Panc1 (cell line): ENCODE measurements at regions not wholly inside any gene's neighbourhood (a gene's known extent, or its start where the extent isn't known, plus 50 kb on each side); places are given as distances from the start of the nearest gene placed in this dataset.

ENCODE experiments used
- POLR2AphosphoS5 ChIP-seq: IDR thresholded peaks from 2 replicates; pipeline ENCODE4 v1.6.1; 2012; ENCODE audit warnings: mild to moderate bottlenecking, low read depth, low read length, moderate library complexity
- TCF7L2 ChIP-seq: IDR thresholded peaks from 2 replicates; pipeline ENCODE4 v1.6.1; 2011; ENCODE audit warnings: mild to moderate bottlenecking, low read depth, low read length, inconsistent platforms
- TF ChIP-seq, protein P1 (sequence below): fragments of 450-650 bp; IDR thresholded peaks from 2 replicates; pipeline ENCODE4 v1.5.1; 2017; ENCODE audit warnings: mild to moderate bottlenecking
- TF ChIP-seq, protein P2 (sequence below), 2 experiments: IDR thresholded peaks; 2 replicates each; pipeline ENCODE4 v1.6.1; 2011 to 2012; ENCODE audit warnings: low read depth in 2 of 2, control low read depth in 1 of 2, low read length in 1 of 2, mild to moderate bottlenecking in 1 of 2, moderate library complexity in 1 of 2; ENCODE audit not compliant: insufficient read depth in 1 of 2

DNA sequence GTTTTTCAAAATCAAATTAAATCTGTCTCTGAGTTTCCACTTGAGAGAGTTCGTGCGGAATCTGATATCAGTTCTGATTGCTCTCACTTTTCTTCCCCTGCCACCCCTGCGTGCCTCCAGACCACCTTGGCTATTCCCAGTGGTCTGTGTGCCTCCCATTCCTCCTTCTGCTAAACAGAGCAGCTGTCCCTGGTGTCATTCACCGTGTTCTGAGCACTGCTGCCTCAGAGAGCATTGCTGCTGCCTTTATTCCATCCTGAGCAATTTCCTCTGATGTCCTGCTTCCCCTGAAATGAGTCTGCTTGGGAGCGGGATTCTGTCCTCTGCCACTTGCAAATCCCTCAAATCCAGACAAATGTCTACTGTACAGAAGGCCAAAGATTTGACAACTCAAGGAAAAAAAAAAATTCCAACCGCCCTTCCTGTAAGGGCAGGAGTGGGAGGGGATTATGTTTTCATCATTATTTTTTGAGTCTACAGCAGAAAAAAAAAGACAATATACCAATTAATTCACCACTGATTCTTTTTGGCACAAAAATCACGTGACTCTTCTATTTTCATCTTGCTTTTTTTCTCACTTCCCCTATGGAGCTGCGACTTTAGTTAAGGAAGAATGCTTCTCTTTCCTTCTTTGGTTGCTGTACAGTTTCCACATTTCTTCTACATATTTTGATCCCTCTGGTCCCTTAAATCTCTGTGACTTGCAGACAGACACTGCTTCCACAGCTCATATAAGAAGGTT lies 833.0 kb downstream of the EPHA7 start:
- TF ChIP-seq, protein P1, sequence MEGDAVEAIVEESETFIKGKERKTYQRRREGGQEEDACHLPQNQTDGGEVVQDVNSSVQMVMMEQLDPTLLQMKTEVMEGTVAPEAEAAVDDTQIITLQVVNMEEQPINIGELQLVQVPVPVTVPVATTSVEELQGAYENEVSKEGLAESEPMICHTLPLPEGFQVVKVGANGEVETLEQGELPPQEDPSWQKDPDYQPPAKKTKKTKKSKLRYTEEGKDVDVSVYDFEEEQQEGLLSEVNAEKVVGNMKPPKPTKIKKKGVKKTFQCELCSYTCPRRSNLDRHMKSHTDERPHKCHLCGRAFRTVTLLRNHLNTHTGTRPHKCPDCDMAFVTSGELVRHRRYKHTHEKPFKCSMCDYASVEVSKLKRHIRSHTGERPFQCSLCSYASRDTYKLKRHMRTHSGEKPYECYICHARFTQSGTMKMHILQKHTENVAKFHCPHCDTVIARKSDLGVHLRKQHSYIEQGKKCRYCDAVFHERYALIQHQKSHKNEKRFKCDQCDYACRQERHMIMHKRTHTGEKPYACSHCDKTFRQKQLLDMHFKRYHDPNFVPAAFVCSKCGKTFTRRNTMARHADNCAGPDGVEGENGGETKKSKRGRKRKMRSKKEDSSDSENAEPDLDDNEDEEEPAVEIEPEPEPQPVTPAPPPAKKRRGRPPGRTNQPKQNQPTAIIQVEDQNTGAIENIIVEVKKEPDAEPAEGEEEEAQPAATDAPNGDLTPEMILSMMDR = no peak
- TF ChIP-seq, protein P2, sequence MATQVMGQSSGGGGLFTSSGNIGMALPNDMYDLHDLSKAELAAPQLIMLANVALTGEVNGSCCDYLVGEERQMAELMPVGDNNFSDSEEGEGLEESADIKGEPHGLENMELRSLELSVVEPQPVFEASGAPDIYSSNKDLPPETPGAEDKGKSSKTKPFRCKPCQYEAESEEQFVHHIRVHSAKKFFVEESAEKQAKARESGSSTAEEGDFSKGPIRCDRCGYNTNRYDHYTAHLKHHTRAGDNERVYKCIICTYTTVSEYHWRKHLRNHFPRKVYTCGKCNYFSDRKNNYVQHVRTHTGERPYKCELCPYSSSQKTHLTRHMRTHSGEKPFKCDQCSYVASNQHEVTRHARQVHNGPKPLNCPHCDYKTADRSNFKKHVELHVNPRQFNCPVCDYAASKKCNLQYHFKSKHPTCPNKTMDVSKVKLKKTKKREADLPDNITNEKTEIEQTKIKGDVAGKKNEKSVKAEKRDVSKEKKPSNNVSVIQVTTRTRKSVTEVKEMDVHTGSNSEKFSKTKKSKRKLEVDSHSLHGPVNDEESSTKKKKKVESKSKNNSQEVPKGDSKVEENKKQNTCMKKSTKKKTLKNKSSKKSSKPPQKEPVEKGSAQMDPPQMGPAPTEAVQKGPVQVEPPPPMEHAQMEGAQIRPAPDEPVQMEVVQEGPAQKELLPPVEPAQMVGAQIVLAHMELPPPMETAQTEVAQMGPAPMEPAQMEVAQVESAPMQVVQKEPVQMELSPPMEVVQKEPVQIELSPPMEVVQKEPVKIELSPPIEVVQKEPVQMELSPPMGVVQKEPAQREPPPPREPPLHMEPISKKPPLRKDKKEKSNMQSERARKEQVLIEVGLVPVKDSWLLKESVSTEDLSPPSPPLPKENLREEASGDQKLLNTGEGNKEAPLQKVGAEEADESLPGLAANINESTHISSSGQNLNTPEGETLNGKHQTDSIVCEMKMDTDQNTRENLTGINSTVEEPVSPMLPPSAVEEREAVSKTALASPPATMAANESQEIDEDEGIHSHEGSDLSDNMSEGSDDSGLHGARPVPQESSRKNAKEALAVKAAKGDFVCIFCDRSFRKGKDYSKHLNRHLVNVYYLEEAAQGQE (IDR thresholded peaks at IDR 0.05; ENCODE audit: insufficient read depth in 1 of 2, low read depth in 2 of 2, low read length in 1 of 2) = no peak
- TF ChIP-seq POLR2AphosphoS5 (no peak), TCF7L2 (no peak)
